22Rv1 (cell line): ENCODE measurements at regions not wholly inside any gene's neighbourhood (a gene's known extent, or its start where the extent isn't known, plus 50 kb on each side); places are given as distances from the start of the nearest gene placed in this dataset.

ENCODE experiments used
- ZFX ChIP-seq: fragments of 450-650 bp; IDR thresholded peaks from 2 replicates; pipeline ENCODE4 v1.6.1; 2017; ENCODE audit warnings: antibody characterized with exemption, borderline replicate concordance
- TF ChIP-seq, protein P1 (sequence below): fragments of 450-650 bp; IDR thresholded peaks from 2 replicates; pipeline ENCODE4 v1.5.1; 2017; ENCODE audit warnings: mild to moderate bottlenecking

GRCh38 chr9:113786071-113786470 is 90.0 kb upstream of the ZNF618 start:
- TF ChIP-seq, protein P1, sequence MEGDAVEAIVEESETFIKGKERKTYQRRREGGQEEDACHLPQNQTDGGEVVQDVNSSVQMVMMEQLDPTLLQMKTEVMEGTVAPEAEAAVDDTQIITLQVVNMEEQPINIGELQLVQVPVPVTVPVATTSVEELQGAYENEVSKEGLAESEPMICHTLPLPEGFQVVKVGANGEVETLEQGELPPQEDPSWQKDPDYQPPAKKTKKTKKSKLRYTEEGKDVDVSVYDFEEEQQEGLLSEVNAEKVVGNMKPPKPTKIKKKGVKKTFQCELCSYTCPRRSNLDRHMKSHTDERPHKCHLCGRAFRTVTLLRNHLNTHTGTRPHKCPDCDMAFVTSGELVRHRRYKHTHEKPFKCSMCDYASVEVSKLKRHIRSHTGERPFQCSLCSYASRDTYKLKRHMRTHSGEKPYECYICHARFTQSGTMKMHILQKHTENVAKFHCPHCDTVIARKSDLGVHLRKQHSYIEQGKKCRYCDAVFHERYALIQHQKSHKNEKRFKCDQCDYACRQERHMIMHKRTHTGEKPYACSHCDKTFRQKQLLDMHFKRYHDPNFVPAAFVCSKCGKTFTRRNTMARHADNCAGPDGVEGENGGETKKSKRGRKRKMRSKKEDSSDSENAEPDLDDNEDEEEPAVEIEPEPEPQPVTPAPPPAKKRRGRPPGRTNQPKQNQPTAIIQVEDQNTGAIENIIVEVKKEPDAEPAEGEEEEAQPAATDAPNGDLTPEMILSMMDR = no peak
- no peak for TF ChIP-seq ZFX
